AG10803 (cell line): ENCODE measurements at regions not wholly inside any gene's neighbourhood (a gene's known extent, or its start where the extent isn't known, plus 50 kb on each side); places are given as distances from the start of the nearest gene placed in this dataset.

Source experiments
- DNase-seq: peaks from one replicate; pipeline ENCODE4 v3.0.0; 2010; ENCODE audit warnings: low read depth
- H3K4me3 ChIP-seq: 2 replicates; pipeline ENCODE4 v1.5.1; 2011; ENCODE audit warnings: mild to moderate bottlenecking, low read length, control low read depth
- CTCF ChIP-seq: conservative IDR thresholded peaks from 2 replicates; pipeline ENCODE4 v1.5.1; 2011; ENCODE audit warnings: mild to moderate bottlenecking, low read length, control low read depth, inconsistent platforms

- TF ChIP-seq CTCF = no peak
- H3K4me3 ChIP-seq = no peak overlapping the region
- DNase-seq = no peak
These were observed 217.8 kb upstream of the IRX1 start for GRCh38 chr5:3377831-3378230.

- DNase-seq = no peak
- no peak for TF ChIP-seq CTCF
- H3K4me3 ChIP-seq = no peak overlapping the region
These were observed 218.5 kb upstream of the IRX1 start for GRCh38 chr5:3377176-3377575.

- TF ChIP-seq CTCF = no peak
- no peak overlapping the region for H3K4me3 ChIP-seq
- no peak for DNase-seq
These were observed 219.0 kb upstream of the IRX1 start for GRCh38 chr5:3376611-3377010.

GRCh38 chr5:3375586-3376311 lies 219.9 kb upstream of the IRX1 start:
- no peak for DNase-seq
- no peak for TF ChIP-seq CTCF
- H3K4me3 ChIP-seq = no peak overlapping the region

- H3K4me3 ChIP-seq = no peak overlapping the region
- TF ChIP-seq CTCF = no peak
- no peak for DNase-seq
These were observed 222.2 kb upstream of the IRX1 start for GRCh38 chr5:3373391-3373790.

- no peak overlapping the region for H3K4me3 ChIP-seq
- DNase-seq = no peak
- no peak for TF ChIP-seq CTCF
These were observed 223.3 kb upstream of the IRX1 start for GRCh38 chr5:3372289-3372688.

GRCh38 chr5:3365501-3366215 lies 230.0 kb upstream of the IRX1 start:
- no peak for DNase-seq

More at GRCh38 chr5:3365501-3366215, 230.0 kb upstream of the IRX1 start:
- no peak overlapping the region for H3K4me3 ChIP-seq
- TF ChIP-seq CTCF = no peak
